Endothelial cell of umbilical vein (primary cell): ENCODE measurements at regions not wholly inside any gene's neighbourhood (a gene's known extent, or its start where the extent isn't known, plus 50 kb on each side); places are given as distances from the start of the nearest gene placed in this dataset.

ENCODE experiments used
- BruUV-seq: library from RNA; stranded (reverse); fragments of 400-500 nt; replicated peaks from 2 replicates; lab custom pipeline; 2021; lab: Mats Ljungman, UMichigan
- CTCF ChIA-PET: fragments of 300-600, 350-600 bp; sonication (Branson Sonifier 250); formaldehyde crosslinking; loops from one replicate; lab custom pipeline; 2021; ENCODE audit warnings: antibody characterized with exemption, inconsistent platforms; lab: Charles Lee
- POLR2A ChIA-PET: fragments of 300-600, 350-600 bp; sonication (Branson Sonifier 250); formaldehyde crosslinking; loops from one replicate; lab custom pipeline; 2021; ENCODE audit warnings: antibody characterized with exemption, inconsistent platforms; lab: Charles Lee
- DNase-seq: peaks from one replicate; pipeline ENCODE4 v3.0.0-alpha.2; 2011; ENCODE audit warnings: low read depth, low spot score
- FAIRE-seq: peaks from 2 replicates; lab custom pipeline; 2011; peaks lifted over from hg19 to GRCh38; lab: Jason Lieb, UNC
- H2AFZ ChIP-seq: 2 replicates; pipeline ENCODE4 v1.6.0; 2012; ENCODE audit warnings: low read depth, low read length, control low read depth, inconsistent platforms
- H3K27ac ChIP-seq: 2 replicates; pipeline ENCODE4 v1.5.1; 2011; ENCODE audit warnings: low read depth, mild to moderate bottlenecking, control low read depth, low read length, moderate library complexity; ENCODE audit not compliant: insufficient read depth
- H3K27me3 ChIP-seq, 2 experiments: 2 replicates each; pipeline versions ENCODE4 v1.6.0 to v1.6.1; 2011; ENCODE audit warnings: low read length in 2 of 2, mixed read lengths in 1 of 2; ENCODE audit not compliant: control insufficient read depth in 2 of 2, insufficient read depth in 2 of 2
- H3K36me3 ChIP-seq, 2 experiments: 2 replicates in 1 of 2; 3 replicates in 1 of 2; pipeline ENCODE4 v1.5.1; 2011; ENCODE audit warnings: low read length in 2 of 2, mild to moderate bottlenecking in 1 of 2, moderate library complexity in 1 of 2; ENCODE audit not compliant: control insufficient read depth in 2 of 2, insufficient read depth in 2 of 2; ENCODE audit errors: extremely low read depth in 1 of 2
- H3K4me1 ChIP-seq: 3 replicates; pipeline ENCODE4 v1.5.1; 2011; ENCODE audit warnings: mild to moderate bottlenecking, low read length; ENCODE audit not compliant: control insufficient read depth, insufficient read depth; ENCODE audit errors: extremely low read depth
- H3K4me2 ChIP-seq: 2 replicates; pipeline ENCODE4 v1.6.1; 2011; ENCODE audit warnings: low read length, control low read depth, mixed read lengths; ENCODE audit not compliant: insufficient read depth
- H3K4me3 ChIP-seq, 3 experiments: fragments of 200-600 bp in 1 of 3; sonication (generic), shearing (Covaris generic) in 1 of 3; replicated peaks in 1 of 3; 2 replicates each; pipeline ENCODE4 v1.5.1; 2011 to 2016; ENCODE audit warnings: control low read depth in 3 of 3, low read length in 3 of 3, mild to moderate bottlenecking in 2 of 3, inconsistent platforms in 1 of 3, low read depth in 1 of 3, moderate library complexity in 1 of 3; ENCODE audit not compliant: insufficient read depth in 1 of 3
- H3K79me2 ChIP-seq: 2 replicates; pipeline ENCODE4 v1.6.0; 2012; ENCODE audit warnings: low read length, inconsistent platforms; ENCODE audit not compliant: control insufficient read depth, insufficient read depth
- H3K9ac ChIP-seq: replicated peaks from 2 replicates; pipeline ENCODE3; 2011; ENCODE audit warnings: low read length, control low read depth; ENCODE audit not compliant: insufficient read depth; ENCODE audit errors: extremely low read depth
- H3K9me1 ChIP-seq: replicated peaks from 3 replicates; pipeline ENCODE4 v1.6.0; 2011; ENCODE audit warnings: mild to moderate bottlenecking, low read length; ENCODE audit not compliant: control insufficient read depth, insufficient read depth; ENCODE audit errors: extremely low read depth
- H3K9me3 ChIP-seq: replicated peaks from 2 replicates; pipeline ENCODE4 v1.5.1; 2012; ENCODE audit warnings: low read length, inconsistent platforms; ENCODE audit not compliant: control insufficient read depth, insufficient read depth
- H4K20me1 ChIP-seq: replicated peaks from 2 replicates; pipeline ENCODE3; 2011; ENCODE audit warnings: mild to moderate bottlenecking, low read length; ENCODE audit not compliant: control insufficient read depth, insufficient read depth; ENCODE audit errors: extremely low read depth
- EZH2 ChIP-seq: IDR thresholded peaks from 2 replicates; pipeline ENCODE4 v1.6.1; 2012; ENCODE audit warnings: borderline replicate concordance, low read depth, mild to moderate bottlenecking, moderate library complexity, low read length, inconsistent platforms; ENCODE audit not compliant: severe bottlenecking
- FOS ChIP-seq: IDR thresholded peaks from 2 replicates; pipeline ENCODE4 v1.6.1; 2011; ENCODE audit warnings: mild to moderate bottlenecking, low read length, moderate library complexity, borderline replicate concordance; ENCODE audit not compliant: insufficient read depth
- GATA2 ChIP-seq: IDR thresholded peaks from 2 replicates; pipeline ENCODE4 v1.7.0; 2011; ENCODE audit warnings: low read depth, mild to moderate bottlenecking, moderate library complexity, mixed read lengths, low read length; ENCODE audit not compliant: insufficient read length, insufficient read depth
- JUN ChIP-seq: IDR thresholded peaks from 2 replicates; pipeline ENCODE4 v1.6.1; 2011; ENCODE audit warnings: borderline replicate concordance, low read depth; ENCODE audit not compliant: insufficient read length, insufficient read depth
- MYC ChIP-seq: IDR thresholded peaks from one replicate; pipeline ENCODE4 v1.6.1; 2011; ENCODE audit warnings: mild to moderate bottlenecking, low read depth, low read length
- POLR2A ChIP-seq: IDR thresholded peaks from 2 replicates; pipeline ENCODE4 v1.6.1; 2012; ENCODE audit warnings: low read depth, mild to moderate bottlenecking, control low read depth, low read length
- POLR2AphosphoS5 ChIP-seq: IDR thresholded peaks from 2 replicates; pipeline ENCODE4 v1.6.1; 2012; ENCODE audit warnings: low read depth, mild to moderate bottlenecking, control low read depth, low read length, moderate library complexity; ENCODE audit not compliant: insufficient read depth
- dilution Hi-C: fragments of 300-500 bp; cut with MboI; formaldehyde crosslinking; loops from one replicate; pipeline ENCODE4 v1.15.0; 2019; ENCODE audit warnings: low sequenced_read_pairs; ENCODE audit not compliant: extremely low pct_ligation_motif_present
- intact Hi-C: fragments of 100-400 bp; cut with micrococcal nuclease; formaldehyde crosslinking; loops from one replicate; pipeline ENCODE4 v1.10.0; 2022
- TF ChIP-seq, protein P1 (sequence below), 2 donors: IDR thresholded peaks; 1 replicate in 1 of 2; 2 replicates in 1 of 2; pipeline ENCODE4 v1.5.1; 2011; ENCODE audit warnings: low read length in 2 of 2, mild to moderate bottlenecking in 2 of 2, moderate library complexity in 2 of 2, control low read depth in 1 of 2, inconsistent platforms in 1 of 2, low read depth in 1 of 2; ENCODE audit not compliant: insufficient read depth in 1 of 2; ENCODE audit errors: extremely low read depth in 1 of 2
- TF ChIP-seq, protein P2 (sequence below): IDR thresholded peaks from 2 replicates; pipeline ENCODE4 v1.6.1; 2011; ENCODE audit not compliant: insufficient read depth, insufficient read length

DNA sequence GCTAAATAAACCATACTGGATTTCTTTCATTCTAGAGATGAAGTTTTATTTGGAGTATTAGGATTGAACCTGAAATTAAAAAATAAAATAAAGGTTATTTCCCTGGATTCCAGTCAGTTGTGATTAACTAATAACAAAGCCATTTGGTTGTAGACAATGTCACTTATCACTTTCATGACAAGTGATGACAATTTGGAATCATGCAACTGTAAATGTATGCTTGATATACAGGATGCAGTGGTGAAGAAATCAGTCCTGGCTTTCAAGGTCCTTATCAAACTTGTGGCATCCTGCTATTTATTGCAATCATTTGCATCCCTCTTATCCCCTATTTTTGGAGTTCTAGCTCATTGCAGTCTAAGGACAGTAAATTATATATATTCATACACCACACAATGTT lies 425.2 kb downstream of the CHL1 start:
- no peaks in the 10 kb centered on the region for H3K27me3 ChIP-seq
- FAIRE-seq (no peak), DNase-seq (no peak)
- TF ChIP-seq, protein P1, sequence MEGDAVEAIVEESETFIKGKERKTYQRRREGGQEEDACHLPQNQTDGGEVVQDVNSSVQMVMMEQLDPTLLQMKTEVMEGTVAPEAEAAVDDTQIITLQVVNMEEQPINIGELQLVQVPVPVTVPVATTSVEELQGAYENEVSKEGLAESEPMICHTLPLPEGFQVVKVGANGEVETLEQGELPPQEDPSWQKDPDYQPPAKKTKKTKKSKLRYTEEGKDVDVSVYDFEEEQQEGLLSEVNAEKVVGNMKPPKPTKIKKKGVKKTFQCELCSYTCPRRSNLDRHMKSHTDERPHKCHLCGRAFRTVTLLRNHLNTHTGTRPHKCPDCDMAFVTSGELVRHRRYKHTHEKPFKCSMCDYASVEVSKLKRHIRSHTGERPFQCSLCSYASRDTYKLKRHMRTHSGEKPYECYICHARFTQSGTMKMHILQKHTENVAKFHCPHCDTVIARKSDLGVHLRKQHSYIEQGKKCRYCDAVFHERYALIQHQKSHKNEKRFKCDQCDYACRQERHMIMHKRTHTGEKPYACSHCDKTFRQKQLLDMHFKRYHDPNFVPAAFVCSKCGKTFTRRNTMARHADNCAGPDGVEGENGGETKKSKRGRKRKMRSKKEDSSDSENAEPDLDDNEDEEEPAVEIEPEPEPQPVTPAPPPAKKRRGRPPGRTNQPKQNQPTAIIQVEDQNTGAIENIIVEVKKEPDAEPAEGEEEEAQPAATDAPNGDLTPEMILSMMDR (IDR thresholded peaks at IDR 0.05; ENCODE audit: extremely low read depth in 1 of 2, insufficient read depth in 1 of 2, low read depth in 1 of 2, low read length in 2 of 2), result no peak
- TF ChIP-seq GATA2, result no peak
- no peak for TF ChIP-seq POLR2AphosphoS5
- TF ChIP-seq POLR2A, result no peak
- TF ChIP-seq EZH2, result no peak
- TF ChIP-seq FOS, result no peak
- TF ChIP-seq, protein P2, sequence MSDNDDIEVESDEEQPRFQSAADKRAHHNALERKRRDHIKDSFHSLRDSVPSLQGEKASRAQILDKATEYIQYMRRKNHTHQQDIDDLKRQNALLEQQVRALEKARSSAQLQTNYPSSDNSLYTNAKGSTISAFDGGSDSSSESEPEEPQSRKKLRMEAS, result no peak
- TF ChIP-seq MYC, result no peak
- TF ChIP-seq JUN, result no peak
- no peak overlapping the region for H2AFZ ChIP-seq
- dilution Hi-C loops (no loop called here), intact Hi-C loops (no loop called here)
- no peak overlapping the region for H3K27ac ChIP-seq
- H4K20me1 ChIP-seq, result no peaks in the 10 kb centered on the region
- no peaks in the 10 kb centered on the region for H3K79me2 ChIP-seq
- H3K9me3 ChIP-seq, result no peaks in the 10 kb centered on the region
- no peak overlapping the region for H3K4me3 ChIP-seq
- no peaks in the 10 kb centered on the region for H3K36me3 ChIP-seq
- BruUV-seq, result no TSS peak
- POLR2A ChIA-PET, result no interaction called here
- no peaks in the 10 kb centered on the region for H3K4me1 ChIP-seq
- H3K9me1 ChIP-seq, result no peaks in the 10 kb centered on the region
- no peak overlapping the region for H3K4me2 ChIP-seq
- no peak overlapping the region for H3K9ac ChIP-seq
- CTCF ChIA-PET, result no interaction called here
